Spleen (tissue), 11 donors: ENCODE measurements at regions not wholly inside any gene's neighbourhood (a gene's known extent, or its start where the extent isn't known, plus 50 kb on each side); places are given as distances from the start of the nearest gene placed in this dataset.

ENCODE experiments used
- DNase-seq: peaks from one replicate; pipeline ENCODE4 v3.0.0-alpha.2; 2020
- H3K27ac ChIP-seq, 8 donors: fragments of 200-600 bp; sonication (generic) in 7 of 8; 1 replicate in 4 of 8; 2 replicates in 4 of 8; pipeline versions ENCODE4 v1.5.0 to v1.8.0; 2016 to 2021; ENCODE audit warnings: inconsistent platforms in 4 of 8, mild to moderate bottlenecking in 4 of 8, moderate library complexity in 1 of 8
- H3K27me3 ChIP-seq, 7 donors: fragments of 200-600 bp; sonication (generic) in 6 of 7; replicated peaks in 1 of 7; 1 replicate in 4 of 7; 2 replicates in 3 of 7; pipeline versions ENCODE4 v1.5.0 to v1.8.0; 2016 to 2021; ENCODE audit warnings: inconsistent platforms in 3 of 7, mild to moderate bottlenecking in 1 of 7
- H3K36me3 ChIP-seq, 6 donors: fragments of 200-600 bp; sonication (generic) in 5 of 6; 1 replicate in 4 of 6; 2 replicates in 2 of 6; pipeline versions ENCODE4 v1.5.0 to v1.8.0; 2016 to 2021; ENCODE audit warnings: inconsistent platforms in 2 of 6
- H3K4me1 ChIP-seq, 6 donors: fragments of 200-600 bp; sonication (generic) in 5 of 6; 1 replicate in 3 of 6; 2 replicates in 3 of 6; pipeline versions ENCODE4 v1.5.0 to v1.8.0; 2016 to 2021; ENCODE audit warnings: inconsistent platforms in 3 of 6
- H3K4me3 ChIP-seq, 8 donors: fragments of 200-600 bp; sonication (generic) in 7 of 8; 1 replicate in 4 of 8; 2 replicates in 4 of 8; pipeline versions ENCODE4 v1.5.0 to v1.8.0; 2016 to 2021; ENCODE audit warnings: inconsistent platforms in 4 of 8, mild to moderate bottlenecking in 4 of 8, moderate library complexity in 2 of 8
- H3K9me3 ChIP-seq, 8 donors: fragments of 200-600 bp; sonication (generic) in 7 of 8; 1 replicate in 4 of 8; 2 replicates in 4 of 8; pipeline versions ENCODE4 v1.5.0 to v1.8.0; 2016 to 2021; ENCODE audit warnings: inconsistent platforms in 4 of 8
- CTCF ChIP-seq, 11 experiments: fragments of 200-600 bp in 7 of 11; fragments of 450-650 bp in 4 of 11; sonication (generic) in 4 of 11; IDR thresholded peaks in 8 of 11; conservative IDR thresholded peaks in 3 of 11; 1 replicate in 7 of 11; 2 replicates in 4 of 11; pipeline versions ENCODE4 v1.4.0 to v1.8.0; 2016 to 2021; ENCODE audit warnings: antibody characterized with exemption in 11 of 11, inconsistent platforms in 4 of 11, mild to moderate bottlenecking in 1 of 11
- POLR2A ChIP-seq, 3 donors: fragments of 450-650 bp; IDR thresholded peaks; one replicate each; pipeline ENCODE4 v1.5.1; 2017; ENCODE audit warnings: antibody characterized with exemption in 3 of 3, mild to moderate bottlenecking in 1 of 3
- POLR2AphosphoS5 ChIP-seq, 3 donors: sonication (generic); formaldehyde crosslinking; IDR thresholded peaks; one replicate each; pipeline ENCODE4 v1.5.1; 2017; ENCODE audit warnings: antibody characterized with exemption in 3 of 3
- WGBS, 5 donors: extraction: QIAGEN DNeasy Blood & Tissue Kit in 3 of 5; methylation state at CpG; one replicate each; pipeline versions ENCODE4 v1.1.5 to v1.1.7; 2013 to 2018; 5-methylcytosine and 5-hydroxymethylcytosine counted together
- intact Hi-C: fragments of 100-400 bp; cut with DNase I; formaldehyde crosslinking; loops from one replicate; pipeline ENCODE4 v1.15.0; 2023; ENCODE audit warnings: low total_unique reads
- donor health status: healthy with polysubstance abuse.
- donor health status: DM: no; HTN: no; CAD: no; lungs with moderate emphysema.
- donor health status: DM: no; HTN: no; CAD: no.
- donor health status: Bipolar disorder and iron deficiency.
- donor health status: healthy.
- donor health status: DM: no; HTN: no; CAD: no.
- donor health status: DM: yes; HTN: yes; CAD: no.

GRCh38 chr6:81834141-81834681 lies 81.7 kb upstream of the TENT5A start:
- 72 to 85% (median 82%) methylated on average over 5 of the region's 5 CpGs for WGBS, 5 donors
- H3K4me3 ChIP-seq, result no peak overlapping the region
- no peak for DNase-seq
- no peak overlapping the region for H3K27ac ChIP-seq
- TF ChIP-seq POLR2A (IDR thresholded peaks at IDR 0.05), result no peak
- no peak for TF ChIP-seq POLR2AphosphoS5 (IDR thresholded peaks at IDR 0.05)
- intact Hi-C loops, result no loop called here
- no peaks in the 10 kb centered on the region for H3K27me3 ChIP-seq
- peaks cover 0 to 5% (median 0%) of the 10 kb centered on the region in 8 donors for H3K9me3 ChIP-seq
- no peaks in the 10 kb centered on the region for H3K4me1 ChIP-seq
- no peaks in the 10 kb centered on the region for H3K36me3 ChIP-seq

- TF ChIP-seq POLR2A (IDR thresholded peaks at IDR 0.05) (no peak), CTCF (IDR thresholded peaks at IDR 0.05 in 8 of 11, conservative IDR thresholded peaks at IDR 0.05 in 3 of 11) (no peak), POLR2AphosphoS5 (IDR thresholded peaks at IDR 0.05) (no peak)
- no peaks in the 10 kb centered on the region for H3K27me3 ChIP-seq
- no peak overlapping the region for H3K27ac ChIP-seq
- no peaks in the 10 kb centered on the region for H3K36me3 ChIP-seq
- H3K4me3 ChIP-seq, result no peak overlapping the region
- 87 to 96% (median 87%) methylated on average over 4 of the region's 4 CpGs for WGBS, 5 donors
- no peak for DNase-seq
- peaks cover 0 to 10% (median 3%) of the 10 kb centered on the region in 8 donors for H3K9me3 ChIP-seq
- intact Hi-C loops, result no loop called here
- no peaks in the 10 kb centered on the region for H3K4me1 ChIP-seq
Observed at GRCh38 chr6:81832304-81832703, 79.8 kb upstream of the TENT5A start.

GRCh38 chr6:81831274-81831673 lies 78.8 kb upstream of the TENT5A start:
- Histone ChIP-seq H3K27me3 (no peaks in the 10 kb centered on the region), H3K36me3 (no peaks in the 10 kb centered on the region), H3K27ac (no peak overlapping the region), H3K4me3 (no peak overlapping the region), H3K4me1 (no peaks in the 10 kb centered on the region), H3K9me3 (peaks cover 0 to 20% (median 11%) of the 10 kb centered on the region in 8 donors)
- intact Hi-C loops, result no loop called here
- DNase-seq, result no peak
- 65 to 83% (median 72%) methylated on average over 5 of the region's 5 CpGs for WGBS, 5 donors
- TF ChIP-seq CTCF (IDR thresholded peaks at IDR 0.05 in 8 of 11, conservative IDR thresholded peaks at IDR 0.05 in 3 of 11), result no peak
- no peak for TF ChIP-seq POLR2A (IDR thresholded peaks at IDR 0.05)
- TF ChIP-seq POLR2AphosphoS5 (IDR thresholded peaks at IDR 0.05), result no peak

GRCh38 chr6:81826784-81827183 lies 74.3 kb upstream of the TENT5A start:
- no peak for TF ChIP-seq POLR2AphosphoS5 (IDR thresholded peaks at IDR 0.05)
- TF ChIP-seq CTCF (IDR thresholded peaks at IDR 0.05 in 8 of 11, conservative IDR thresholded peaks at IDR 0.05 in 3 of 11), result no peak
- no peak for TF ChIP-seq POLR2A (IDR thresholded peaks at IDR 0.05)
- Histone ChIP-seq H3K36me3 (no peaks in the 10 kb centered on the region), H3K4me1 (no peaks in the 10 kb centered on the region), H3K4me3 (no peak overlapping the region), H3K9me3 (peaks cover 0 to 24% (median 16%) of the 10 kb centered on the region in 8 donors), H3K27me3 (no peaks in the 10 kb centered on the region), H3K27ac (no peak overlapping the region)
- WGBS, 5 donors, result 0 to 40% (median 2%) methylated on average over 1 of the region's 1 CpG
- intact Hi-C loops, result no loop called here
- no peak for DNase-seq

GRCh38 chr6:81822568-81822967 lies 70.1 kb upstream of the TENT5A start:
- intact Hi-C loops, result no loop called here
- 72 to 92% (median 87%) methylated on average over 3 of the region's 3 CpGs for WGBS, 5 donors
- Histone ChIP-seq H3K36me3 (no peaks in the 10 kb centered on the region), H3K27ac (no peak overlapping the region), H3K27me3 (no peaks in the 10 kb centered on the region), H3K9me3 (peaks cover 0 to 20% (median 15%) of the 10 kb centered on the region in 8 donors), H3K4me1 (peaks cover 0 to 22% (median 7%) of the 10 kb centered on the region in 6 donors), H3K4me3 (no peak overlapping the region)
- DNase-seq, result no peak
- TF ChIP-seq POLR2AphosphoS5 (IDR thresholded peaks at IDR 0.05) (no peak), CTCF (IDR thresholded peaks at IDR 0.05 in 8 of 11, conservative IDR thresholded peaks at IDR 0.05 in 3 of 11) (no peak), POLR2A (IDR thresholded peaks at IDR 0.05) (no peak)
